D341Med (cell line): ENCODE measurements at regions not wholly inside any gene's neighbourhood (a gene's known extent, or its start where the extent isn't known, plus 50 kb on each side); places are given as distances from the start of the nearest gene placed in this dataset.
"Not testable (repeated sequence)": the region's sequence is repeated elsewhere in the genome, so short reads cannot be mapped to it uniquely, and the experiment has no call there.

Experiments used
- DNase-seq: peaks from one replicate; pipeline ENCODE4 v3.0.0; 2012; ENCODE audit warnings: low spot score

DNA sequence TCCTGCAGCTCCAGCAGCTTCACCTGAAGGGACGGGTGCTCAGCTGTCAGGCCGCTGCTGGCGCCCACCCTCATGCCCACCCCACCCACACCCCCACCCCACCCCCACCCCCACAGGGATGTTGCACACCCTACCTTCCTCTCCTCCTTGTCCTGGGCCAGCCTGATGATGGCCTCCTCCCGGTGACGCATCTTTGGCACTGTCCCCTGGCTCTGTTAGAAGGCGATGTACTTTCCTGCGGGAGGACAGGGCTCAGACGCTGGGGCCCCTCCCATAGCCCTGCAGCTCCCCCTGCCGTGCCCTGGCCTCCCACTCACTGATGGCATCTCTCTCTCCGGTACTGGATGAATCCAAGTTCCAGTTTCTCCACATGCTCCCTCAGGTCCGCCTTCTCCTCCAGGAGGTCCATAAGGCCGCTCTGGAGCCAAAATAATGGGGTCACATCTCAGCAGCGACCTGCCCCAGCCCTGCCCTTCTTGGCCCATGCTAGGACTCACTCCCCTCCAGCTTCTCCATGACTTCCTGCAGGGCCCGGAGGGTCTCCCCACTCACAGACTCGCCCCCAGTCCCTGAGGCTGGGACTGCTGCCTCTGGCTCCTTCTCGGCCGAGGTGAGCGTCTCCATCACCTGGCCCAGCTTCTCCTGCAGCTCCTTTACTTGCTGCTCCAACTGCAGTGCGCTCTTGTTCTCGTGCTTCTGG lies 55.2 kb downstream of the GOLGA8B start:
- DNase-seq, result not testable (repeated sequence)

DNA sequence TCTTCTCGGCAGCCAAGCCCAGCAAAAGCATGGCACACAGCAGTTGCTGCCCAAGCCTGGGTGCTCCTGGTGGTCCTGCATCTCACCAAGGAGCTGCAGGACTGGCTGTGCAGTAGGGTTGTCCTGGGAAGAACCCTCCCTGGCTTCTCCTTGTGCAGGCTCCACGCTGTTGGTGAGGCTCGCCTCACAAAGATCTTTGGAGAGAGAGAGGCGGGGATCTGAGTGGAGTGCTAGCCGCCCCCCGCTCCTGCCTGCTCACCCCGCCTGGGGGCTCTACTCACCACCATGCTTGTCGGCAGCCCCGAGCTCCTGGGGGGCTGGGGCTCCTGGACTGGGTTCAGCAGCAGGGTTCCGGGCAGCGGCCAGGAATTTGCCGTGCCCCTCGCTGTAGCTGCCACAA lies 55.8 kb downstream of the GOLGA8B start:
- not testable (repeated sequence) for DNase-seq

DNA sequence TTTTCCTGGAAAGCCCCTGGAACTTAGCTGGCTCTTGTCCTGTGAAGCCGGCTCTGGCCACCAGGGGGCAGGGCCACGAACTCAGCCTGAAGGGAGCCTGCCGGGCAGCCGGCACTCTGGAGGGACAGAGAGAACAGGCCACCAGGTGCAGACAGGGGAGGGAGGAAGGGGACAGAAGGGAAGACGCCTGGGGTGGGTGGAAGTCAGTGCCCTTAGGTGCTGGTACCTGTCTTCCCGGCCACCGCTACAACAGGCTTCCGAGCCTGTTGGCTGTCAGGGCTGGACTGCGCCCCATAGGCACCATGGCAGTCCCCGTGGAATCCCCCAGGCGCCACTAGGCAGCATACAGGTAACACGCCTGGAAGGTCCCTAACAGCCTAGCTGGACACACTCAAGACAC lies 59.6 kb downstream of the GOLGA8B start:
- DNase-seq, result not testable (repeated sequence)

DNA sequence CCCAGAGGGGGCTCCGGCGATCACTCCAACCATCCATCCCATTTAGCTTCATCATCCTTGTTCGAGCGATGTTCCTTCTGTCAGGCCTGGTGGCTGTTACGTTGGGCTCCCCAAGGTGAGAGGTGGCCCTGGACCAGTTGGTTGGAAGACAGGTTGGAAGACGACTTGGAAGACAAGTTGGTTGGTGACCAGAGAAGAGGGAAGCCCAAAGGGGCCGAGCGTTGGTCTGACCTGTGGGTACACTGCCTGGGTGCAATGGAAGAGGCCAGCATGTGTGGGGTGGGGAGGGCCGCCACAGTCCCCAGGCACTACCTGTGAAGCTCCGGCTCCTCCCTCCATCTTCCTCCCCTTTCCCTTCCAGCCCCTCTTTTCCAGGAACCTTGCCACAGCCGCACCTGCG lies 60.9 kb downstream of the GOLGA8B start:
- not testable (repeated sequence) for DNase-seq

DNA sequence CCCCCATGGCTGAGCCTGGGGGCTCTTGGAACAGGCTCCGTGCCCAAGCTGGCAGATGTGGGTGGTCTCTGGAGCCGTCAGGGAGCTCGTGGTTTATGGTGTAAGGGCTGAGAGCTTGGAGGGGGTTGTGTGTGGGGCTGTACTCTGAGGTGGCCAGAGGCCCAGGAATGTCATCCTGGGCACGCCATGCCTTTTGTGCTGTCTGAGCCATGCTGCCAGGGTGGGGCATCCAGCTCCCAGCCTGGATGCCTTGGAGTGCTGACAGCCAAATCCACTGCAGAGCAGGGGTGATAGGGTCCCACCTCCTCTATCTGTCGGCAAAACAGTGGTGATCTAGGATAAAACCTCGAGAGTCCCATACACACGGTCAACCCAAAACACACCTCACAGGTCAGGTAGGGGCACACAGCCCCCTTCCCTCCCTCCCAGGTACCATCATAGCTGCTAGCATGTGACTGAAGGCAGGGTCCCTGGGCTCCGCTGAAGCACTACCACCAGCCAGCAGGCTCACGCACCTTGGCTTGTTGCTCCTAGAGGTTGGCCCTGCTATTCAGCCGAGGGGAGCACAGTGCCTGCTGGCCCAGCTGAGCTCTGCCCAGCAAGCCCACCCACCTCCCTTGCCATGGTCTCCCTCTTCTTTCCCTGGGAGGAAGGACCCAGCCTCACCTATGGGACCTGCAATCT lies 61.5 kb downstream of the GOLGA8B start:
- not testable (repeated sequence) for DNase-seq

GRCh38 chr15:34520566-34520965 lies 62.9 kb downstream of the GOLGA8B start:
- DNase-seq, result no peak

DNA sequence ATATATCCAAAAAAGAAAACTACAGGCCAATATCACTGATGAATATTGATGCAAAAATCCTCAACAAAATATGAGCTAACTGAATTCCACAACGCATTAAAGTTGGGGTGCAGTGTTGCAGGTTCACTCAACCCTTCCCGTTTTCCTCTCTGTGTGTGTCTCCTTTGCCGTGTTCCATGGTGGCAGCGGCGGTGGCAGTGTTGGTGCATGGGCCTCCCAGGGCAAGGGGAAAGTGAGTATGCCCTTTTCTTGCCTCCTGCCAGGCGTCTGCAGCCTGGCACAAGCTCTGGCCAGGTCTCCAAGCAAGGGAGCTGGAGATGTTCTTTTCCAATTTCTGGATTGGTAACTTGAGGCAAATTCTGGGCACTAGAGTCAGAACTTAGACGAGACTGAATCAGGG lies 63.4 kb downstream of the GOLGA8B start:
- DNase-seq, result not testable (repeated sequence)

DNA sequence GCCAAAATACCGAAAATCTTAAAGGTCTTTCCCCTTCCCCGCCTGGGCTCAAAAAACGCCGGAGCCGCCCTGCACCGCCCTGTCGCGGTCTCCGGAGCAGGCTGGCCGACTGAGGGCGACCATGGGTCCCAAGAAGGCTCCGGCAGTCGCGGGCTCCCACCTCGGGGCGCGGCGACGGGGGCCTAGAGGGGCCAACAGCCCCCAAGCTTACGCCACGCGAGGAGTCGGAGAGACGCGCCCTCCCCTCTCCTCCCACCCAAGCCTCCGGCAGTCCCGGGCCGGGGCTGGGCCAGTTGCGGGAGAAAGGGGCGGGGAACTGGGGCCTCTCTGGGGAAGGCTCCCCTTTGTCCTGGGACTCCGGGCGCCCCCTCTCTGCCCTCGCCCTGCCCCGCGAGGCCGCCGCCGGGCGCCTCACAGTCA lies 69.2 kb downstream of the GOLGA8B start:
- peak; percentile 69 for DNase-seq

DNA sequence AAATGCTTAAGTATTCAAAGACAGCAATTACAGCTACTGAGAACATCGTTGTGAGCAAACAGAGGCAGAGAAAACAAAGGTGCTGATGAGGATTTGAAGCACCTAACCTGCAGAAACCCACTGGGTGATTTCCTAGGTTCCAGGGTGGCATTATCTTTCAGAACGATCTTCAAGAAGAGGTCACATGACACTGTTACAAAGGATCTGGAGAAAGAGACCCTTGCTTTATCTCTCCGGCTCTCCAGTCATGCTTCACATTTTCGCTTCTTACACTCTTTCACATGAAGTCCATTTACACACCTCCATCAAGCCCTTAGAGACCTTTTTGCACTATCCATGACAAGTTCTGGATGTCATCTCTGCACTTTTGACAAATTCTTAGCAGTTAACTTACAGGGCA lies 70.8 kb downstream of the GOLGA8B start:
- no peak for DNase-seq

- DNase-seq, result no peak
These were observed 63.5 kb upstream of the GOLGA8A start for GRCh38 chr15:34501131-34501530.

DNA sequence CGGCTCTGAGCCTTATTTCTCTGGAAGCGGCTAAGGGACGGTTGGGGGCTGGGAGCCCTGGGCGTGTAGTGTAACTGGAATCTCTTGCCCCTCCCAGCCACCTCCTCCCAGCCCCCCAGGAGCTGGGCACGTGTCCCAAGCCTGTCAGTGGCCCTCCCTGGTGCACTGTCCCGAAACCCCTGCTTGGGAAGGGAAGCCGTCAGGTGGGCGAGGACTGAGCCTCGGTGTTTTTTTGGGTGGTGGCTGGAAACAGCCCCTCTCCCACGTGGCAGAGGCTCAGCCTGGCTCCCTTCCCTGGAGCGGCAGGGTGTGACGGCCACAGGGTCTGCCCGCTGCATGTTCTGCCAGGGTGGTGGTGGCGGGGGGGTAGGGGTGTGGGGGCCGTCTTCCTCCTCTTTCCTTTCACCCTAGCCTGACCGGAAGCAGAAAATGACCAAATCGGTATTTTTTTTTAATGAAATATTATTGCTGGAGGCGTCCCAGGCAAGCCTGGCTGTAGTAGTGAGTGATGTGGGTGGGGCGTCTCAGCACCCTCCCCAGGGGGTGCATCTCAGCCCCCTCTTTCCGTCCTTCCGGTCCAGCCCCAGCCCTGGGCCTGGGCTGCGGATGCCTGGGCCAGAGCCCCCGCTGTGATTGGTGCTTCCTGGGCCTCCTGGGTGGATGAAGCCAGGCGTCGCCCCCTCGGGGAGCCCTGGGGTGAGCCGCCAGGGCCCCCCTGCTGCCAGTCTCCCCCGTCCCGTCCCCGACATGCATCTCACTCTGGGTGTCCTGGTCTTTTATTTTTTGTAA lies 58.8 kb upstream of the GOLGA8A start:
- no peak for DNase-seq

DNA sequence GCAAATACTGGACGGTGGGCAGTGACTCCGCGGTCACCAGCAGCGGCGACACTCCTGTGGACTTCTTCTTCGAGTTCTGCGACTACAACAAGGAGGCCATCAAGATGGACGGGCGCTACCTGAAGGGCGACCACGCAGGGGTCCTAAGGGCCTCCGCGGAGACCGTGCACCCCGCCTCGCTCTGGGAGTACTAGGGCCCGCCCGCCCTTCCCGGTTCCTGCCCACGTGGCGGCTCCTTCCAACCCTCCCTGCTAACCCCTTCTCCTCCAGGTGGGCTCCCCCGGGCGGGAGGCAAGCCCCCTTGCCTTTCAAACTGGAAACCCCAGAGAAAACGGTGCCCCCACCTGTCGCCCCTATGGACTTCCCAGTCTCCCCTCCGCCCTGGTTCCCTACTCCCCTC lies 58.1 kb upstream of the GOLGA8A start:
- DNase-seq, result peak; percentile 30

DNA sequence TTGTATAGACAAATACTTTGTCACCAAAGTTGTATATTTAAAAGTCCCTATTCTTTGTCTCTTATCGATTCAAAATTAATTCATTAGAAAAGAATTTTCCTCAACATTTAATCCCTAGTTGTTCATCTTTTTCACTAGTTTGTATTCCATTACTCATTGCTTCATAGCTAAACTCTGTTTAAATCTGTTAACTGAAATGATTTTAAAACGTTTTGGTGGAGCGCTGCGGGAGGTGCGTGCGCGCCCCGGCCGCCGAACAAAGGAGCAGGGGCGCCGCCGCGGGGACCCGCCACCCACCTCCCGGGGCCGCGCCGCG lies 56.4 kb upstream of the GOLGA8A start:
- peak; percentile 52 for DNase-seq

- no peak for DNase-seq
These were observed 55.4 kb upstream of the GOLGA8A start for GRCh38 chr15:34493001-34493400.

- not testable (repeated sequence) for DNase-seq
These were observed 53.9 kb upstream of the GOLGA8A start for GRCh38 chr15:34491488-34491887.

- no peak for DNase-seq
These were observed 53.0 kb upstream of the GOLGA8A start for GRCh38 chr15:34490417-34491193.

GRCh38 chr15:34488973-34489959 lies 51.7 kb upstream of the GOLGA8A start:
- DNase-seq, result not testable (repeated sequence)
